K562 (cell line): ENCODE measurements at regions not wholly inside any gene's neighbourhood (a gene's known extent, or its start where the extent isn't known, plus 50 kb on each side); places are given as distances from the start of the nearest gene placed in this dataset.

ENCODE experiments used
- ATAC-seq: fragments of 200-7000 bp; cut with Tn5 transposase; 3 replicates; pipeline ENCODE4 v1.9.1; 2020; ENCODE audit warnings: moderate library complexity
- BruUV-seq: library from RNA; stranded (reverse); fragments of 400-500 nt; replicated peaks from 2 replicates; lab custom pipeline; 2021; lab: Mats Ljungman, UMichigan
- CTCF ChIA-PET: fragments of 300-600 bp; formaldehyde crosslinking; extraction: SDS; loops from one replicate; lab custom pipeline; 2021; ENCODE audit warnings: low intra/inter-chr PET ratio; lab: Yijun Ruan, JAX
- POLR2A ChIA-PET: fragments of 300-600, 350-650 bp; sonication (Branson Sonifier 250); formaldehyde crosslinking; extraction: SDS; loops from one replicate; lab custom pipeline; 2021; ENCODE audit warnings: antibody characterized with exemption, inconsistent platforms; lab: Yijun Ruan, JAX
- DNase-seq, 4 experiments: peaks; one replicate each; pipeline versions ENCODE4 v3.0.0 to v3.0.0-alpha.2; 2011 to 2018; ENCODE audit warnings: low spot score in 3 of 4, mixed read lengths in 3 of 4; ENCODE audit errors: extremely low read depth in 1 of 4
- FAIRE-seq: peaks from 2 replicates; lab custom pipeline; 2011; peaks lifted over from hg19 to GRCh38; lab: Jason Lieb, UNC
- H2AFZ ChIP-seq: 2 replicates; pipeline ENCODE4 v1.6.0; 2011; ENCODE audit warnings: low read depth, low read length, control low read depth, inconsistent platforms
- H3K27ac ChIP-seq: fragments of 200-600 bp; 3 replicates; pipeline ENCODE4 v1.8.0; 2011; ENCODE audit warnings: low read depth, mild to moderate bottlenecking, control low read depth, inconsistent platforms, low read length, moderate library complexity, mixed read lengths; ENCODE audit errors: extremely low read depth
- H3K27me3 ChIP-seq, 2 experiments: fragments of 300-600 bp in 1 of 2; 2 replicates in 1 of 2; 3 replicates in 1 of 2; pipeline versions ENCODE4 v1.6.0 to v1.8.0; 2011; ENCODE audit warnings: inconsistent platforms in 2 of 2, low read length in 2 of 2, mild to moderate bottlenecking in 1 of 2, mixed read lengths in 1 of 2, moderate library complexity in 1 of 2; ENCODE audit not compliant: control insufficient read depth in 2 of 2, insufficient read depth in 2 of 2
- H3K36me3 ChIP-seq: fragments of 300-600 bp; 3 replicates; pipeline ENCODE4 v1.8.0; 2011; ENCODE audit warnings: mild to moderate bottlenecking, low read length, inconsistent platforms; ENCODE audit not compliant: control insufficient read depth, insufficient read depth
- H3K4me1 ChIP-seq, 2 experiments: fragments of 200-600 bp in 1 of 2; replicated peaks in 1 of 2; 2 replicates in 1 of 2; 3 replicates in 1 of 2; pipeline versions ENCODE4 v1.5.1 to v1.8.0; 2011; ENCODE audit warnings: inconsistent platforms in 2 of 2, low read length in 2 of 2, mild to moderate bottlenecking in 1 of 2, mixed read lengths in 1 of 2, moderate library complexity in 1 of 2; ENCODE audit not compliant: control insufficient read depth in 2 of 2, insufficient read depth in 2 of 2
- H3K4me2 ChIP-seq: 2 replicates; pipeline ENCODE4 v1.6.1; 2011; ENCODE audit warnings: low read length, control low read depth, inconsistent platforms, mixed read lengths; ENCODE audit not compliant: insufficient read depth
- H3K4me3 ChIP-seq: fragments of 200-600 bp; sonication (generic), shearing (Covaris generic); 2 replicates; pipeline ENCODE4 v1.5.1; 2016; ENCODE audit warnings: control low read depth, inconsistent platforms
- H3K79me2 ChIP-seq: fragments of 200-600 bp; 3 replicates; pipeline ENCODE4 v1.8.0; 2011; ENCODE audit warnings: low read length, inconsistent platforms; ENCODE audit not compliant: control insufficient read depth, insufficient read depth
- H3K9ac ChIP-seq, 2 experiments: 2 replicates each; pipeline versions ENCODE4 v1.6.0 to v1.6.1; 2011; ENCODE audit warnings: low read depth in 2 of 2, low read length in 2 of 2, control low read depth in 1 of 2, inconsistent platforms in 1 of 2, mild to moderate bottlenecking in 1 of 2, mixed read lengths in 1 of 2; ENCODE audit not compliant: insufficient read depth in 1 of 2
- H3K9me1 ChIP-seq: one replicate; pipeline ENCODE4 v1.6.0; 2011; ENCODE audit warnings: inconsistent platforms, mild to moderate bottlenecking, low read length, moderate library complexity; ENCODE audit not compliant: control insufficient read depth, insufficient read depth
- H3K9me3 ChIP-seq: replicated peaks from 2 replicates; pipeline ENCODE4 v1.5.1; 2011; ENCODE audit warnings: low read depth, low read length, inconsistent platforms; ENCODE audit not compliant: control insufficient read depth, insufficient read depth
- H4K20me1 ChIP-seq: replicated peaks from 2 replicates; pipeline ENCODE4 v1.6.1; 2011; ENCODE audit warnings: low read length, inconsistent platforms, mixed read lengths; ENCODE audit not compliant: control insufficient read depth, insufficient read depth
- BACH1 ChIP-seq: fragments of 200-800 bp; sonication (Bioruptor generic); IDR thresholded peaks from 2 replicates; pipeline ENCODE4 v1.6.1; 2016; ENCODE audit warnings: missing genetic modification characterization, missing compliant biosample characterization
- BCL6 ChIP-seq: fragments of 250-450 bp; sonication (Bioruptor Pico); IDR thresholded peaks from 2 replicates; pipeline ENCODE4 v1.4.0; 2020
- ESRRB ChIP-seq: fragments of 250-450 bp; sonication (Bioruptor Pico); IDR thresholded peaks from 2 replicates; pipeline ENCODE4 v1.5.0; 2020; ENCODE audit warnings: mild to moderate bottlenecking, moderate library complexity, borderline replicate concordance
- FOXJ3 ChIP-seq: sonication (generic); formaldehyde crosslinking; IDR thresholded peaks from 2 replicates; pipeline ENCODE4 v1.4.0; 2020; ENCODE audit warnings: mild to moderate bottlenecking, missing genetic modification reagents
- GATAD2A ChIP-seq: fragments of 450-650 bp; IDR thresholded peaks from 2 replicates; pipeline ENCODE4 v1.6.1; 2017
- KAT8 ChIP-seq: fragments of 450-650 bp; IDR thresholded peaks from 2 replicates; pipeline ENCODE4 v1.6.1; 2016; ENCODE audit warnings: low read depth, mild to moderate bottlenecking
- NBN ChIP-seq: fragments of 450-650 bp; IDR thresholded peaks from 2 replicates; pipeline ENCODE4 v1.6.1; 2016; ENCODE audit warnings: low read depth, mild to moderate bottlenecking
- ZBTB17 ChIP-seq: fragments of 450-650 bp; formaldehyde crosslinking; IDR thresholded peaks from 2 replicates; pipeline ENCODE4 v1.4.0; 2020; ENCODE audit warnings: mild to moderate bottlenecking
- ZNF133 ChIP-seq: fragments of 250-450 bp; sonication (Bioruptor Pico); IDR thresholded peaks from 2 replicates; pipeline ENCODE4 v1.4.0; 2020; ENCODE audit warnings: mild to moderate bottlenecking
- ZNF212 ChIP-seq: fragments of 450-650 bp; formaldehyde crosslinking; IDR thresholded peaks from 2 replicates; pipeline ENCODE4 v1.4.0; 2020; ENCODE audit warnings: mild to moderate bottlenecking
- ZNF436 ChIP-seq: fragments of 250-450, 450-650 bp; sonication (Bioruptor Pico); formaldehyde crosslinking; IDR thresholded peaks from 2 replicates; pipeline ENCODE4 v1.7.0; 2020; ENCODE audit warnings: mild to moderate bottlenecking
- WGBS: fragments of 100-300 bp; shearing (Covaris generic); methylation state at CpG from one replicate; pipeline ENCODE4 v1.1.6; 2016; ENCODE audit warnings: low coverage, mixed read lengths; ENCODE audit not compliant: insufficient coverage; ENCODE audit errors: missing lambda C conversion rate; 5-methylcytosine and 5-hydroxymethylcytosine counted together
- in situ Hi-C: fragments of 300-500 bp; cut with MboI; formaldehyde crosslinking; loops from 4 replicates; pipeline ENCODE4 v1.15.0; 2018; ENCODE audit warnings: inconsistent platforms, mixed read lengths
- intact Hi-C: fragments of 100-400 bp; cut with micrococcal nuclease; formaldehyde crosslinking; loops from 2 replicates; pipeline ENCODE4 v1.14.2; 2022
- TF ChIP-seq, protein P1 (sequence below): fragments of 200-400 bp; formaldehyde crosslinking; IDR thresholded peaks from 2 replicates; pipeline ENCODE4 v1.6.1; 2017; ENCODE audit warnings: mild to moderate bottlenecking, low read depth, low read length, moderate library complexity

DNA sequence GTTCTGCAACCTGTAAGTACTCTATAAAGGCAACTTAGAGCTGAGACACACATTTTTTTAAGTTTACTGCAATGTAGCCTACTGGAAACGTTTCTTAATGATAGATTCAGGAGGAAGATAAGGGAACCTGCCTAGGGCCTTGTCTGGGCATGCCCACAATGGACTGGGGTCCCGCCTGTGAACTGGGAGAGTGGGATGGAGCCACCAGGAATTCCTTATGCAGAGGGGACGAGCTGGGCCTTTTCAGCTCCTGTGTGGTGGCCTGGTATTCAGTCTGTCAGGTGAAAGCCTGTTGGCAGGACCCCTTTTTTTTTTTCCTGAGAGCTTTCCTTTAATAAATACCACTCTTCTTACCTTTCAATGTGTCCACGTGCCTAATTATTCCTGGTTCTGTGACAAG lies 384.4 kb upstream of the ZWINT start:
- H2AFZ ChIP-seq: no peak overlapping the region
- no peak overlapping the region for H3K9ac ChIP-seq
- no peaks in the 10 kb centered on the region for H3K9me1 ChIP-seq
- FAIRE-seq: no peak
- TF ChIP-seq BCL6 (CRISPR knock-in tag) (no peak), KAT8 (no peak), ZNF436 (no peak), FOXJ3 (CRISPR knock-in tag) (no peak), ZNF133 (CRISPR knock-in tag) (no peak), GATAD2A (no peak), NBN (no peak), ZBTB17 (CRISPR knock-in tag) (no peak), ZNF212 (CRISPR knock-in tag) (no peak), ESRRB (CRISPR knock-in tag) (no peak), BACH1 (tag) (no peak)
- TF ChIP-seq, protein P1, sequence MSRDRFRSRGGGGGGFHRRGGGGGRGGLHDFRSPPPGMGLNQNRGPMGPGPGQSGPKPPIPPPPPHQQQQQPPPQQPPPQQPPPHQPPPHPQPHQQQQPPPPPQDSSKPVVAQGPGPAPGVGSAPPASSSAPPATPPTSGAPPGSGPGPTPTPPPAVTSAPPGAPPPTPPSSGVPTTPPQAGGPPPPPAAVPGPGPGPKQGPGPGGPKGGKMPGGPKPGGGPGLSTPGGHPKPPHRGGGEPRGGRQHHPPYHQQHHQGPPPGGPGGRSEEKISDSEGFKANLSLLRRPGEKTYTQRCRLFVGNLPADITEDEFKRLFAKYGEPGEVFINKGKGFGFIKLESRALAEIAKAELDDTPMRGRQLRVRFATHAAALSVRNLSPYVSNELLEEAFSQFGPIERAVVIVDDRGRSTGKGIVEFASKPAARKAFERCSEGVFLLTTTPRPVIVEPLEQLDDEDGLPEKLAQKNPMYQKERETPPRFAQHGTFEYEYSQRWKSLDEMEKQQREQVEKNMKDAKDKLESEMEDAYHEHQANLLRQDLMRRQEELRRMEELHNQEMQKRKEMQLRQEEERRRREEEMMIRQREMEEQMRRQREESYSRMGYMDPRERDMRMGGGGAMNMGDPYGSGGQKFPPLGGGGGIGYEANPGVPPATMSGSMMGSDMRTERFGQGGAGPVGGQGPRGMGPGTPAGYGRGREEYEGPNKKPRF: no peak
- ChIA-PET CTCF (no interaction called here), POLR2A (no interaction called here)
- H3K4me3 ChIP-seq: no peak overlapping the region
- no peaks in the 10 kb centered on the region; the same call in 1 of the 2 replicates for H3K9me3 ChIP-seq
- H3K27me3 ChIP-seq: no peaks in the 10 kb centered on the region
- ATAC-seq: no peak
- BruUV-seq: no TSS peak
- in situ Hi-C loops: no loop called here
- no peaks in the 10 kb centered on the region for H3K36me3 ChIP-seq
- 0% methylated on average over 4 of the region's 4 CpGs for WGBS
- H3K27ac ChIP-seq: no peak overlapping the region
- no peak overlapping the region for H3K4me2 ChIP-seq
- no peak for DNase-seq
- no peaks in the 10 kb centered on the region for H4K20me1 ChIP-seq
- no peaks in the 10 kb centered on the region for H3K4me1 ChIP-seq
- no peaks in the 10 kb centered on the region for H3K79me2 ChIP-seq
- intact Hi-C loops: no loop called here
